Osteocyte (in vitro differentiated cells): ENCODE measurements at regions not wholly inside any gene's neighbourhood (a gene's known extent, or its start where the extent isn't known, plus 50 kb on each side); places are given as distances from the start of the nearest gene placed in this dataset.

Experiments used
- DNase-seq: peaks from one replicate; pipeline ENCODE4 v3.0.0; 2021; ENCODE audit warnings: mixed read lengths; ENCODE audit not compliant: unreplicated experiment; ENCODE audit errors: extremely low spot score
- H3K27ac Mint-ChIP-seq: one replicate; pipeline ENCODE4 v1.8.0; 2021; ENCODE audit warnings: mild to moderate bottlenecking, mixed read lengths; ENCODE audit not compliant: unreplicated experiment
- H3K27me3 Mint-ChIP-seq: one replicate; pipeline ENCODE4 v1.8.0; 2021; ENCODE audit warnings: mixed read lengths; ENCODE audit not compliant: unreplicated experiment
- H3K36me3 Mint-ChIP-seq: one replicate; pipeline ENCODE4 v1.8.0; 2021; ENCODE audit warnings: mixed read lengths; ENCODE audit not compliant: unreplicated experiment
- H3K4me1 Mint-ChIP-seq: one replicate; pipeline ENCODE4 v1.8.0; 2021; ENCODE audit warnings: mixed read lengths; ENCODE audit not compliant: unreplicated experiment
- H3K4me3 Mint-ChIP-seq: one replicate; pipeline ENCODE4 v1.8.0; 2021; ENCODE audit warnings: mild to moderate bottlenecking, moderate library complexity, mixed read lengths; ENCODE audit not compliant: unreplicated experiment
- H3K9me3 Mint-ChIP-seq: one replicate; pipeline ENCODE4 v1.8.0; 2021; ENCODE audit warnings: mixed read lengths; ENCODE audit not compliant: unreplicated experiment
- CTCF ChIP-seq: fragments of 200-600 bp; sonication (generic); IDR thresholded peaks from 2 replicates; pipeline ENCODE4 v1.5.0; 2021; ENCODE audit warnings: antibody characterized with exemption, mild to moderate bottlenecking, moderate library complexity

DNA sequence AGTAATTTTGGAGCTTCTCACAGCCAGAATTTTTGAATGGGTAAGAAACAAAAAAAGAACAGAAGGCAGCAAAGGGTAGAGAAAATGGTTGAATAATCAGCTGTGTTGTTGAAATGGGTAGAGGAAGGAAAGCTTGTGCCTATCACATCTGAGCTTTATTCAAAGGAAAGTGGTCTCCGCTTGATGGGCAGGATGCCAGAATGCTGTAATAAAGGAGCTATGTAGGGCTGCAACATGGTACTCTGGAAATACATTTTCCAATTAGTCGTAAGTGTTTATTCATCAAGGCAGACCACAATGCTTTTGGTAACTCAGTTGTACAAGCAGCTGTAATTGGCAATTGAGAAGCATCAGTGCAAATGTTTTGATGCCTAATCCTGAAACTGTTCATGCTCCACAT, 196.9 kb downstream of the ICOS start:
- DNase-seq = no peak
- peaks cover 6% of the 10 kb centered on the region for H3K4me1 Mint-ChIP-seq
- H3K27me3 Mint-ChIP-seq = peaks cover 62% of the 10 kb centered on the region
- H3K27ac Mint-ChIP-seq = no peak overlapping the region
- no peaks in the 10 kb centered on the region for H3K9me3 Mint-ChIP-seq
- TF ChIP-seq CTCF = no peak
- no peak overlapping the region for H3K4me3 Mint-ChIP-seq
- no peaks in the 10 kb centered on the region for H3K36me3 Mint-ChIP-seq

- H3K27me3 Mint-ChIP-seq = peaks cover 60% of the 10 kb centered on the region
- no peaks in the 10 kb centered on the region for H3K36me3 Mint-ChIP-seq
- H3K4me3 Mint-ChIP-seq = no peak overlapping the region
- no peak for DNase-seq
- TF ChIP-seq CTCF = no peak
- H3K9me3 Mint-ChIP-seq = no peaks in the 10 kb centered on the region
- H3K4me1 Mint-ChIP-seq = peaks cover 6% of the 10 kb centered on the region
- no peak overlapping the region for H3K27ac Mint-ChIP-seq
Measured at GRCh38 chr2:204134421-204134820, 197.9 kb downstream of the ICOS start.

GRCh38 chr2:204135752-204136151, 199.2 kb downstream of the ICOS start:
- TF ChIP-seq CTCF = no peak
- Mint-ChIP-seq H3K9me3 (no peaks in the 10 kb centered on the region), H3K4me3 (no peak overlapping the region), H3K27me3 (peaks cover 54% of the 10 kb centered on the region), H3K36me3 (no peaks in the 10 kb centered on the region), H3K4me1 (peaks cover 6% of the 10 kb centered on the region), H3K27ac (no peak overlapping the region)
- no peak for DNase-seq

DNA sequence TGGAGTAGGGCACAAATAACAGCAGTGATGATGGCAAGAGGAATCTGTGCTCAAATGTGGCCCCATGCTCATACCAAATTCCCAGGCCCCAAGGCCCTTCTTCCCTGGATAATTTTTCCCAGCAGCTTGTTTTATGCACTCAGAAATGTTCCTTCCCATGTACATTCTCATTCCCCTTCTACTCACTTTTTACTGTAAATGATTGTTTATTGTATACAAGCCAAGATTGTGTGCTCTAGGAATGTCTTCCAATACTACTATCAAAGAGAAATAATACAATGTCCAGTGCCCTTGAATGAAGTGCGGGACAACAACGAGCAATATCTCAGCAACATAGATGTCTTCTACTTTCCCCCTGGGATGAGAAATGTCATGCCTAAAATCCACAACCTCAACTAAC, 201.6 kb downstream of the ICOS start:
- H3K4me1 Mint-ChIP-seq = peaks cover 6% of the 10 kb centered on the region
- no peak for TF ChIP-seq CTCF
- H3K36me3 Mint-ChIP-seq = no peaks in the 10 kb centered on the region
- no peak overlapping the region for H3K27ac Mint-ChIP-seq
- DNase-seq = no peak
- H3K9me3 Mint-ChIP-seq = no peaks in the 10 kb centered on the region
- peaks cover 50% of the 10 kb centered on the region for H3K27me3 Mint-ChIP-seq
- H3K4me3 Mint-ChIP-seq = no peak overlapping the region

GRCh38 chr2:204140246-204140645, 203.7 kb downstream of the ICOS start:
- Mint-ChIP-seq H3K4me1 (peaks cover 3% of the 10 kb centered on the region), H3K27me3 (peaks cover 46% of the 10 kb centered on the region), H3K4me3 (no peak overlapping the region), H3K36me3 (no peaks in the 10 kb centered on the region), H3K9me3 (no peaks in the 10 kb centered on the region), H3K27ac (no peak overlapping the region)
- no peak for TF ChIP-seq CTCF
- no peak for DNase-seq
